Neural crest cell (in vitro differentiated cells): ENCODE measurements at regions not wholly inside any gene's neighbourhood (a gene's known extent, or its start where the extent isn't known, plus 50 kb on each side); places are given as distances from the start of the nearest gene placed in this dataset.
"Not testable (repeated sequence)": the region's sequence is repeated elsewhere in the genome, so short reads cannot be mapped to it uniquely, and the experiment has no call there.

Source experiments
- DNase-seq: peaks from one replicate; pipeline ENCODE4 v3.0.0; 2021; ENCODE audit warnings: low read depth, mixed read lengths, low spot score
- H3K27ac Mint-ChIP-seq: one replicate; pipeline ENCODE4 v1.8.0; 2021; ENCODE audit warnings: mild to moderate bottlenecking, mixed read lengths; ENCODE audit not compliant: unreplicated experiment
- H3K27me3 Mint-ChIP-seq: 2 replicates; pipeline ENCODE4 v1.8.0; 2021; ENCODE audit warnings: low read depth, mild to moderate bottlenecking, mixed read lengths
- H3K36me3 Mint-ChIP-seq: 2 replicates; pipeline ENCODE4 v1.8.0; 2021; ENCODE audit warnings: low read depth, mild to moderate bottlenecking, mixed read lengths
- H3K4me1 Mint-ChIP-seq: 2 replicates; pipeline ENCODE4 v1.8.0; 2021; ENCODE audit warnings: mixed read lengths
- H3K4me3 Mint-ChIP-seq: one replicate; pipeline ENCODE4 v1.8.0; 2021; ENCODE audit warnings: mild to moderate bottlenecking, mixed read lengths
- H3K9me3 Mint-ChIP-seq: 2 replicates; pipeline ENCODE4 v1.8.0; 2021; ENCODE audit warnings: mixed read lengths
- CTCF ChIP-seq: fragments of 200-600 bp; sonication (generic); conservative IDR thresholded peaks from 2 replicates; pipeline ENCODE4 v1.5.0; 2021; ENCODE audit warnings: antibody characterized with exemption, mild to moderate bottlenecking

GRCh38 chr5:84758008-84758407, 373.3 kb upstream of the EDIL3 start:
- no peak overlapping the region for H3K4me3 Mint-ChIP-seq
- no peaks in the 10 kb centered on the region for H3K4me1 Mint-ChIP-seq
- DNase-seq: no peak
- no peak overlapping the region for H3K27ac Mint-ChIP-seq
- H3K9me3 Mint-ChIP-seq: peaks cover 2% of the 10 kb centered on the region
- no peak for TF ChIP-seq CTCF
- H3K36me3 Mint-ChIP-seq: no peaks in the 10 kb centered on the region
- no peaks in the 10 kb centered on the region for H3K27me3 Mint-ChIP-seq

- DNase-seq: no peak
- Mint-ChIP-seq H3K27me3 (no peaks in the 10 kb centered on the region), H3K4me1 (peaks cover 5% of the 10 kb centered on the region), H3K27ac (no peak overlapping the region), H3K36me3 (no peaks in the 10 kb centered on the region), H3K4me3 (no peak overlapping the region), H3K9me3 (peaks cover 2% of the 10 kb centered on the region)
- TF ChIP-seq CTCF: no peak
Measured at GRCh38 chr5:84752780-84753179, 368.1 kb upstream of the EDIL3 start.

GRCh38 chr5:84748313-84748712, 363.6 kb upstream of the EDIL3 start:
- Mint-ChIP-seq H3K27ac (no peak overlapping the region), H3K9me3 (peaks cover 6% of the 10 kb centered on the region), H3K27me3 (no peaks in the 10 kb centered on the region), H3K4me1 (peaks cover 5% of the 10 kb centered on the region), H3K4me3 (no peak overlapping the region), H3K36me3 (peaks cover 2% of the 10 kb centered on the region)
- no peak for DNase-seq
- no peak for TF ChIP-seq CTCF

- H3K36me3 Mint-ChIP-seq, DNase-seq, H3K27me3 Mint-ChIP-seq, H3K27ac Mint-ChIP-seq, H3K9me3 Mint-ChIP-seq, H3K4me1 Mint-ChIP-seq, H3K4me3 Mint-ChIP-seq: not testable (repeated sequence)
Measured at GRCh38 chr5:84746280-84746679, 361.6 kb upstream of the EDIL3 start.

- no peak overlapping the region for H3K4me3 Mint-ChIP-seq
- DNase-seq: no peak
- no peaks in the 10 kb centered on the region for H3K27me3 Mint-ChIP-seq
- peaks cover 2% of the 10 kb centered on the region for H3K36me3 Mint-ChIP-seq
- H3K4me1 Mint-ChIP-seq: no peaks in the 10 kb centered on the region
- TF ChIP-seq CTCF: no peak
- no peak overlapping the region for H3K27ac Mint-ChIP-seq
- H3K9me3 Mint-ChIP-seq: peaks cover 6% of the 10 kb centered on the region
Measured at GRCh38 chr5:84741056-84741455, 356.4 kb upstream of the EDIL3 start.

GRCh38 chr5:84729326-84729725, 344.6 kb upstream of the EDIL3 start:
- H3K9me3 Mint-ChIP-seq: peaks cover 4% of the 10 kb centered on the region
- no peaks in the 10 kb centered on the region for H3K27me3 Mint-ChIP-seq
- peaks cover 2% of the 10 kb centered on the region for H3K4me1 Mint-ChIP-seq
- H3K27ac Mint-ChIP-seq: no peak overlapping the region
- DNase-seq: no peak
- TF ChIP-seq CTCF: no peak
- no peak overlapping the region for H3K4me3 Mint-ChIP-seq
- no peaks in the 10 kb centered on the region for H3K36me3 Mint-ChIP-seq
